ENCODE measurements at regions not wholly inside any gene's neighbourhood (a gene's known extent, or its start where the extent isn't known, plus 50 kb on each side); places are given as distances from the start of the nearest gene placed in this dataset.

DNA sequence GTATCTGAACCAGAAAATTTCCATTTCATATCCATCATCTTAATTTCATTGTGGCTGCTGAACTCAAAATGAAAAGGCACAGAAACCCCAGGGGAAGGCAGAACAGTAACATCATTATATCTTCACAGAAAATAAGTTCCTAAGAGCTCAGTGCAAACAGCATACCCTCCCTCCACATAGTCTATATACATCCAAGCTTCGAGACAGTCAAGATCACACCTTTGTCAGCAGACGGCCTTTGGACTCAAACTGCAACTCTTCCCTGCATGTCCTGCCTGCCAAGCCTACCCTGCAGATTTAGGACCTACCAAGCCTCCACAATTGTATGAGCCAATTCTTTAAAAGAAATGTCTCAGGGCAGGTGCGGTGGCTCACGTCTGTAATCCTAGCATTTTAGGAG, 502.1 kb downstream of the SUCLG1 start:
- TF ChIP-seq POLR2A (IDR thresholded peaks at IDR 0.05) = no peak
- TF ChIP-seq, protein P1, sequence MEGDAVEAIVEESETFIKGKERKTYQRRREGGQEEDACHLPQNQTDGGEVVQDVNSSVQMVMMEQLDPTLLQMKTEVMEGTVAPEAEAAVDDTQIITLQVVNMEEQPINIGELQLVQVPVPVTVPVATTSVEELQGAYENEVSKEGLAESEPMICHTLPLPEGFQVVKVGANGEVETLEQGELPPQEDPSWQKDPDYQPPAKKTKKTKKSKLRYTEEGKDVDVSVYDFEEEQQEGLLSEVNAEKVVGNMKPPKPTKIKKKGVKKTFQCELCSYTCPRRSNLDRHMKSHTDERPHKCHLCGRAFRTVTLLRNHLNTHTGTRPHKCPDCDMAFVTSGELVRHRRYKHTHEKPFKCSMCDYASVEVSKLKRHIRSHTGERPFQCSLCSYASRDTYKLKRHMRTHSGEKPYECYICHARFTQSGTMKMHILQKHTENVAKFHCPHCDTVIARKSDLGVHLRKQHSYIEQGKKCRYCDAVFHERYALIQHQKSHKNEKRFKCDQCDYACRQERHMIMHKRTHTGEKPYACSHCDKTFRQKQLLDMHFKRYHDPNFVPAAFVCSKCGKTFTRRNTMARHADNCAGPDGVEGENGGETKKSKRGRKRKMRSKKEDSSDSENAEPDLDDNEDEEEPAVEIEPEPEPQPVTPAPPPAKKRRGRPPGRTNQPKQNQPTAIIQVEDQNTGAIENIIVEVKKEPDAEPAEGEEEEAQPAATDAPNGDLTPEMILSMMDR (IDR thresholded peaks at IDR 0.05) = no peak
- no peak for TF ChIP-seq EP300 (IDR thresholded peaks at IDR 0.05)

Measured in ovary (tissue), 3 donors.